ENCODE measurements at regions not wholly inside any gene's neighbourhood (a gene's known extent, or its start where the extent isn't known, plus 50 kb on each side); places are given as distances from the start of the nearest gene placed in this dataset.
A peak's percentile ranks its signal among the peaks of the same experiment; 100 is the strongest.

GRCh38 chr9:754150-754931 lies 87.2 kb upstream of the DMRT1 start:
- TF ChIP-seq POLR2A (IDR thresholded peaks at IDR 0.05) (no peak), CTCF (IDR thresholded peaks at IDR 0.05) (peak in 3 of 4 donors; percentile 5 to 31 (median 26))
- H3K9me3 ChIP-seq: no peaks in the 10 kb centered on the region
- WGBS (ENCODE audit: insufficient coverage, low coverage, low lambda C conversion rate, missing lambda C conversion rate): 55% methylated on average over 8 of the region's 9 CpGs
- no peak overlapping the region for H3K27ac ChIP-seq
- intact Hi-C loops (cut with DNase I): no loop called here
- peak; percentile 22 to 72 (median 70) for ATAC-seq
- no peaks in the 10 kb centered on the region for H3K27me3 ChIP-seq
- H3K4me1 ChIP-seq: peaks cover 0 to 27% (median 2%) of the 10 kb centered on the region in 4 donors
- peaks cover 0 to 3% (median 0%) of the 10 kb centered on the region in 4 donors for H3K36me3 ChIP-seq
- no peak for DNase-seq
- H3K4me3 ChIP-seq: no peak overlapping the region

- H3K27ac ChIP-seq: peak overlapping the region in 1 of 3 donors; percentile 18
- no peaks in the 10 kb centered on the region for H3K9me3 ChIP-seq
- WGBS (ENCODE audit: insufficient coverage, low coverage, low lambda C conversion rate, missing lambda C conversion rate): 69% methylated on average over 9 of the region's 12 CpGs
- no peak overlapping the region for H3K4me3 ChIP-seq
- ATAC-seq (peak; percentile 44 to 64 (median 51)), DNase-seq (no peak)
- H3K4me1 ChIP-seq: peaks cover 0 to 27% (median 2%) of the 10 kb centered on the region in 4 donors
- intact Hi-C loops (cut with DNase I): no loop called here
- TF ChIP-seq POLR2A (IDR thresholded peaks at IDR 0.05): no peak
- no peak for TF ChIP-seq CTCF (IDR thresholded peaks at IDR 0.05)
- no peaks in the 10 kb centered on the region for H3K27me3 ChIP-seq
- H3K36me3 ChIP-seq: no peaks in the 10 kb centered on the region
Measured at GRCh38 chr9:755454-756381, 85.8 kb upstream of the DMRT1 start.

- intact Hi-C loops (cut with DNase I): no loop called here
- WGBS (ENCODE audit: insufficient coverage, low coverage, low lambda C conversion rate, missing lambda C conversion rate): 25% methylated on average over 3 of the region's 13 CpGs
- H3K9me3 ChIP-seq: no peaks in the 10 kb centered on the region
- H3K36me3 ChIP-seq: no peaks in the 10 kb centered on the region
- no peaks in the 10 kb centered on the region for H3K27me3 ChIP-seq
- DNase-seq (peak in 1 of 3 donors; percentile 61), ATAC-seq (peak; percentile 53 to 86 (median 80))
- H3K27ac ChIP-seq: no peak overlapping the region
- H3K4me1 ChIP-seq: peaks cover 0 to 27% (median 2%) of the 10 kb centered on the region in 4 donors
- no peak overlapping the region for H3K4me3 ChIP-seq
- TF ChIP-seq CTCF (IDR thresholded peaks at IDR 0.05): peak; percentile 55 to 63 (median 61)
- TF ChIP-seq POLR2A (IDR thresholded peaks at IDR 0.05): no peak
Measured at GRCh38 chr9:757246-757881, 84.1 kb upstream of the DMRT1 start.

- DNase-seq (no peak), ATAC-seq (no peak)
- Histone ChIP-seq H3K9me3 (no peaks in the 10 kb centered on the region), H3K27ac (no peak overlapping the region), H3K27me3 (no peaks in the 10 kb centered on the region), H3K36me3 (no peaks in the 10 kb centered on the region), H3K4me3 (no peak overlapping the region), H3K4me1 (peaks cover 0 to 24% (median 2%) of the 10 kb centered on the region in 4 donors)
- TF ChIP-seq CTCF (IDR thresholded peaks at IDR 0.05): no peak
- TF ChIP-seq POLR2A (IDR thresholded peaks at IDR 0.05): no peak
- 49% methylated on average over 5 of the region's 5 CpGs for WGBS (ENCODE audit: insufficient coverage, low coverage, low lambda C conversion rate, missing lambda C conversion rate)
- intact Hi-C loops (cut with DNase I): no loop called here
Measured at GRCh38 chr9:758146-758545, 83.4 kb upstream of the DMRT1 start.
